DOHH2 (cell line): ENCODE measurements at regions not wholly inside any gene's neighbourhood (a gene's known extent, or its start where the extent isn't known, plus 50 kb on each side); places are given as distances from the start of the nearest gene placed in this dataset.

Experiments
- H3F3A ChIP-seq: fragments of 200-600 bp; sonication (generic), shearing (Covaris generic); 2 replicates; pipeline ENCODE4 v1.6.0; 2016; ENCODE audit warnings: antibody characterized with exemption, mild to moderate bottlenecking; ENCODE audit not compliant: control insufficient read depth, insufficient read depth
- H3K27ac ChIP-seq: fragments of 200-600 bp; sonication (generic); 2 replicates; pipeline ENCODE4 v1.5.1; 2014; ENCODE audit warnings: low read depth, mild to moderate bottlenecking, low read length, moderate library complexity
- H3K27me3 ChIP-seq: fragments of 200-600 bp; sonication (generic); 2 replicates; pipeline ENCODE4 v1.6.1; 2014; ENCODE audit warnings: mild to moderate bottlenecking, low read length, mixed read lengths; ENCODE audit not compliant: control insufficient read depth
- H3K36me3 ChIP-seq: fragments of 200-600 bp; sonication (generic); 2 replicates; pipeline ENCODE4 v1.6.1; 2014; ENCODE audit warnings: mild to moderate bottlenecking, low read length, moderate library complexity, mixed read lengths; ENCODE audit not compliant: control insufficient read depth
- H3K4me1 ChIP-seq: fragments of 200-600 bp; sonication (generic); 2 replicates; pipeline ENCODE4 v1.6.1; 2014; ENCODE audit warnings: mild to moderate bottlenecking, low read length, mixed read lengths; ENCODE audit not compliant: control insufficient read depth
- H3K4me2 ChIP-seq: fragments of 200-600 bp; sonication (generic); 2 replicates; pipeline ENCODE4 v1.6.0; 2014; ENCODE audit warnings: mild to moderate bottlenecking, low read length, moderate library complexity
- H3K4me3 ChIP-seq: fragments of 200-600 bp; sonication (generic); 2 replicates; pipeline ENCODE4 v1.5.1; 2014; ENCODE audit warnings: mild to moderate bottlenecking, low read length, mixed read lengths
- H3K79me2 ChIP-seq: fragments of 200-600 bp; sonication (generic); 2 replicates; pipeline ENCODE4 v1.6.1; 2014; ENCODE audit warnings: mild to moderate bottlenecking, low read length, mixed read lengths; ENCODE audit not compliant: control insufficient read depth
- H3K9me2 ChIP-seq: fragments of 200-600 bp; sonication (generic); replicated peaks from 2 replicates; pipeline ENCODE4 v1.6.1; 2014; ENCODE audit warnings: mild to moderate bottlenecking, low read length, mixed read lengths; ENCODE audit not compliant: control insufficient read depth
- H3K9me3 ChIP-seq: fragments of 200-600 bp; sonication (generic); 2 replicates; pipeline ENCODE4 v1.6.1; 2014; ENCODE audit warnings: antibody characterized with exemption, low read length, mixed read lengths; ENCODE audit not compliant: control insufficient read depth, insufficient read depth
- H4K20me1 ChIP-seq: fragments of 200-600 bp; sonication (generic); 2 replicates; pipeline ENCODE4 v1.6.0; 2014; ENCODE audit warnings: low read depth, mild to moderate bottlenecking, antibody characterized with exemption, low read length, moderate library complexity; ENCODE audit not compliant: control insufficient read depth, insufficient read depth
- CTCF ChIP-seq: fragments of 200-600 bp; sonication (generic); IDR thresholded peaks from one replicate; pipeline ENCODE4 v1.5.1; 2014; ENCODE audit warnings: antibody characterized with exemption, mild to moderate bottlenecking, low read depth, low read length; ENCODE audit not compliant: poor library complexity, severe bottlenecking
- EZH2phosphoT487 ChIP-seq: fragments of 200-600 bp; sonication (generic); IDR thresholded peaks from 2 replicates; pipeline ENCODE4 v1.6.1; 2017; ENCODE audit warnings: borderline replicate concordance, mild to moderate bottlenecking, antibody characterized with exemption, low read length, moderate library complexity, mixed read lengths

- H3K36me3 ChIP-seq, result no peaks in the 10 kb centered on the region
- H3K27me3 ChIP-seq, result no peaks in the 10 kb centered on the region
- H3K4me2 ChIP-seq, result no peak overlapping the region
- no peaks in the 10 kb centered on the region for H4K20me1 ChIP-seq
- no peak for TF ChIP-seq CTCF
- H3K9me3 ChIP-seq, result no peaks in the 10 kb centered on the region
- H3K27ac ChIP-seq, result no peak overlapping the region
- no peaks in the 10 kb centered on the region for H3K9me2 ChIP-seq
- H3K4me3 ChIP-seq, result no peak overlapping the region
- no peaks in the 10 kb centered on the region for H3K79me2 ChIP-seq
- H3F3A ChIP-seq, result no peaks in the 10 kb centered on the region
- no peaks in the 10 kb centered on the region for H3K4me1 ChIP-seq
Measured at GRCh38 chr5:125659316-125660023, 763.7 kb upstream of the GRAMD2B start.

DNA sequence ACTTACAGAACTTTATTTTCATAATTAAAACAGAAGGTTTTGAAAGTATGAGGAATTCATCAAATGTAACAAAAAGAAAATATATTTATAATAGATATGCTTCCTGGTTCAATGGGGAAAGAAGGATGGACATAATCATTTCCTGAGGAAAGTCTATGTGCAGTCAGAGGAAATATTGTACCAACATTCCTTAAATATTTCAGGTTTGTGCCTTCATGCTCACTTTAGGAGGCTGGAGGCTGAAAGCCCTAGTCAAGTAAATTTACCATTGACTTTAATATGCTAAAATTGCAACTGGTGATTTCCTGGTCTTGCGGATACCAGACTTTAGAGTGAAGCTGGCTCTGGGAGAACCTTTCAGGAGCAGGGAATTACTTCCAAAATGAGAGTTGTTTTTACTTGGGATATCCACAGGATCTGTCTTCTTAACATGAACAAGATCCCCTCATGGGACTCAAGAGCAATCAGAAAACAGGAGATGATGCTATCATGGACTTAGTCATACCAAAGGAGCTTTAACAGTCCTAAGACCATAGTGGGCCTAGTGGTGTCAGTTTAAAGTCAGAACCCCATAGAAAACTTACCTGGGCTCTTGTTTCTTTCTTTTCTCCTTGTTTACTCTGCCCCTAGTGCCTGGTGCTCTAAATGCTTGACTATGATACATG lies 762.8 kb upstream of the GRAMD2B start:
- no peak for TF ChIP-seq CTCF
- no peak for TF ChIP-seq EZH2phosphoT487
- Histone ChIP-seq H3K4me3 (no peak overlapping the region), H3K36me3 (no peaks in the 10 kb centered on the region)

DNA sequence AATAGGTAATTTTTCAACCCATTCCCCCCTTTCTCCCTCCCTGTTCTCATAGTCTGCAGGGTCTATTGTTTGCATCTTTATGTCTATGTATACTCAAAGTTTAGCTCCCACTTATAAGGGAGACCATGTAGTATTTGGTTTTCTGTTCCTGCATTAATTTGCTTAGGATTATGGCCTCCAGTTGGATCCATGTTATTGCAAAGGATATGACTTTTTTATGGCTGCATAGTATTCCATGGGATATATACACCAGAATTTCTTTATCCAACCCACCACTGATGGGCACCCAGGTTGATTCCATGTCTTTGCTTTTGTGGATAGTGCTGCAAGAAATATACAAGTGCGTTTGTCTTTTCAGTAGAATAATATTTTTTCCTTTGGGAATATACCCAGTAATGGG lies 761.6 kb upstream of the GRAMD2B start:
- no peaks in the 10 kb centered on the region for H3K9me2 ChIP-seq
- H3F3A ChIP-seq, result no peaks in the 10 kb centered on the region
- H3K36me3 ChIP-seq, result no peaks in the 10 kb centered on the region
- no peaks in the 10 kb centered on the region for H3K27me3 ChIP-seq
- TF ChIP-seq CTCF (no peak), EZH2phosphoT487 (no peak)
- no peaks in the 10 kb centered on the region for H3K9me3 ChIP-seq
- no peak overlapping the region for H3K4me3 ChIP-seq
- H3K4me1 ChIP-seq, result no peaks in the 10 kb centered on the region
- H3K4me2 ChIP-seq, result no peak overlapping the region
- H3K27ac ChIP-seq, result no peak overlapping the region
- no peaks in the 10 kb centered on the region for H3K79me2 ChIP-seq
- no peaks in the 10 kb centered on the region for H4K20me1 ChIP-seq

More for the DNA sequence above, 762.8 kb upstream of the GRAMD2B start:
- H3F3A ChIP-seq, result no peaks in the 10 kb centered on the region
- no peaks in the 10 kb centered on the region for H3K79me2 ChIP-seq
- H3K4me1 ChIP-seq, result no peaks in the 10 kb centered on the region
- H3K9me3 ChIP-seq, result no peaks in the 10 kb centered on the region
- H3K27me3 ChIP-seq, result no peaks in the 10 kb centered on the region
- H3K9me2 ChIP-seq, result no peaks in the 10 kb centered on the region
- H4K20me1 ChIP-seq, result no peaks in the 10 kb centered on the region
- no peak overlapping the region for H3K4me2 ChIP-seq
- no peak overlapping the region for H3K27ac ChIP-seq
